ENCODE measurements at regions not wholly inside any gene's neighbourhood (a gene's known extent, or its start where the extent isn't known, plus 50 kb on each side); places are given as distances from the start of the nearest gene placed in this dataset.
"Not testable (repeated sequence)": the region's sequence is repeated elsewhere in the genome, so short reads cannot be mapped to it uniquely, and the experiment has no call there.

DNA sequence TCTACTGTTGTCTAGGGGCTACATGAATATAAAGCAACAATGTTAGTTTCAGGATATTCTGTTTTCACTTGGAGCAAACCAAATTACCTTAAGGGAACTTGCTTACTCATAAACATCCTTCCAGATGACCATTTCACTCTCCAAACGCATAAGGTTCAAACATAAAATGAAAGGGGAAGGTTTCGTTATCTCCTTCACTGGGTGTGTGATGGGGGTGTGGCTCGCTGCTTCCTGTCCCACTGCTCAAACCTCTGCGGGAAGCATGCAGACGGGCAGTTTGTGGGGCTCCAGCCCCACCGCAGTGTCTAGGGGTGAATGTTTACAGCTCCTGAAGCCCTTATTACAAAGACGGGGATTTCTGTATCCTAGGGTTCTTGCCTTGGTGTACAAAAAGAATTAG lies 1310.9 kb upstream of the TMEFF2 start:
- DNase-seq: no peak

DNA sequence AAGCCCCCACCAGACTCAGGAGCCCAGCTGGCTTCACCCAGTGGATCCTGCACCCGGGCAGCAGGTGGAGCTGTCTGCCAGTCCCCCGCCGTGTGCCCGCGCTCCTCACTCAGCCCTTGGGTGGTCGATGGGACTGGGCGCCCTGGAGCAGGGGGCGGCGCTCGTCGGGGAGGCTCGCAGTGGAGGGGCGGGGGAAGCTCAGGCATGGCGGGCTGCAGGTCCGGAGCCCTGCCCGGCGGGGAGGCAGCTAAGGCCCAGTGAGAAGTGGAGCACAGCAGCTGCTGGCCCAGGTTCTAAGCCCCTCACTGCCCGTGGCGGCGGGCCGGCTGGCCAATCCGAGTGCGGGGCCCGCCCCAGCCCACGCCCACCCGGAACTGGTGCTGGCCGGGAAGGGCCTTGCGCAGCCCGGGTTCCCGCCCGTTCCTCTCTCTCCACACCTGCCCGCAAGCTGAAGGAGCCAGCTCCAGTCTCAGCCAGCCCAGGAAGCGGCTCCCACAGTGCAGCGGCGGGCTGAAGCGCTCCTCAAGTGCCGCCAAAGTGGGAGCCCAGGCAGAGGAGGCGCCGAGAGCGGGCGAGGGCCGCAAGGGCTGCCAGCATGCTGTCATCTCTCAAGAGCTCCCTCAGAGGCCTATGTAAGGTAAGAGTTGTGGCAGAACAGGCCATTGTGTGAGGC lies 1307.8 kb upstream of the TMEFF2 start:
- no peak for DNase-seq

DNA sequence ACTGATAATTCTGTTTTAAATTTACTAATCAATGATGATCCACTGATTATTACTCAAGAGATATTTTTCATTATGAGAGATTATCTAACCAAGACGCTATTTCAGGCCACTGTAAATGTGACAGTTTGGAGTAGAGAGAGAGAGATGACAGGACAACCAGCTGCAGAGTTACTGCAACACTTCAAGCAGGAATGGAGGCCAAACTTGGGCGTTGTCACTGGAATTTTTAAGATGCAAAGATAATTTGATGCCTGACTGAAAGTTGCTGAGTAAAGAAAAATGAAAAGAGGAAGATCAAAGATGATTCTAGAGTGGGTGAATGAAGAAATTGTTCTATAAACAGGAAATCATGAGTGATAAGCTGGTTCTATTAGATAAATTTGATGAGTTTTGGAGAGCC lies 1302.1 kb upstream of the TMEFF2 start:
- DNase-seq: no peak

DNA sequence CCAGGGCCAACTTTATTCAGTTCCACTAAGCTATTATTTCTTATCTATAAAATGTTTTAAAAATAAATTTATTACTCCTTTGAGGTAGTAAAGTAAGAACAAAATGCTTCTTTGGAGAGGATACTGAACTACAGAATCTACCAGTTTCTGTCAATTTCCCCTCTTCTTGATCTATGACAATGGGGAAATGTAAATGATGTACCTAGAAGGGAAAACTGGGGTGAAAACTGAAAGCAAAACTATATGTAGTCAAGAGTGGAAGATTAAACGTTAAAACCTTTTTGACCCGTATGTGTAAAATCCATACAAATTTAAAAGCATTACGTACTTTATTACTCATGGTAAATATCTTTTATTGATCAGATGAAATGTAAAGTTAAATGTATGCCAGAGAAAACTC lies 1287.8 kb upstream of the TMEFF2 start:
- DNase-seq: no peak

DNA sequence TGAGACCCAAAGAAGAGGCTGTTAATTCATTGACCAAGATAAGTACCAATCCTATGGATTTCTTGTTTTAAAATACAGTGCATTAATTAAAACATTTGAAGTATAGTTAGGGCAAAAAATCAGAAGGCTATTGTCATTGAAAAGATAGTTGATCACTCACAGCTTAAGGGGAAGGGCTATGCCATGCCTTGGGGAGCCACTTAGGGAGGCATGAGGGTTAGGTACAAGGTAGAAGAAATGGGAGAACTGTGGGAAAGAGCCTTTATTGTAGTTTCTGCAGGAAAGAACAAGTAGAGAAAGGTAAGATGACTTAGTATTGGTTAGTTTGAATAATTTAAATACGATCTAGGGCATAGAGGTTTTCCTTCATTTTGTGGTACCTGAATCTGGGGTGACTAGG lies 1285.5 kb upstream of the TMEFF2 start:
- DNase-seq: no peak

DNA sequence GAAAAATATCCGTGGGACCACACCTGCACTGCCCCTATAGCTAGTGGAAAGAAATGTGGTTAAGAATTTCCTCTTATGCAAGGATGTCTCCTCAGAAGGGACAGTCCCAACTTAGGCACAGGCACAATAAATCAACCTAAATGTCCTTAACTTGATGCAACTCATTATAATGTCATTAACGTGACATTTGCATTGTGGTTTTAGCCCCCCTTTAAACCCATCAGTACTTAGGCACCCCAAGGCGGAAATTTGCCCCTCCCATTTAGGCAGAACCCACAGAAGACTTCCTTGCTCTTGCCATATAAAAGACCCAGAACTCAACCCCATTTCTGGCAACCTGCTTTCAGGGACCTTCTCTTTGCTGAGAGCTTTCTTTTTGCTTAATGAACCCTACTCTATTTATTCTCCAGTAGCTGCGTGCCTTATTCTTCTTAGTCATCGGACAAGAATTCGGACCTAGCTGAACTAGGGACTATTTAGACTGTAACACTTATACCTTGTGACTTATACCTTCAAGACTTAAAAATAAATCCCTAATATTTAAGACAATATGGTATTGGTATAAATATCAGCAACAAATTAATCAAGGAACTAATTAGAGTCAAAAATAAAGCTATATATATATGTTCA lies 1281.6 kb upstream of the TMEFF2 start:
- DNase-seq: no peak

DNA sequence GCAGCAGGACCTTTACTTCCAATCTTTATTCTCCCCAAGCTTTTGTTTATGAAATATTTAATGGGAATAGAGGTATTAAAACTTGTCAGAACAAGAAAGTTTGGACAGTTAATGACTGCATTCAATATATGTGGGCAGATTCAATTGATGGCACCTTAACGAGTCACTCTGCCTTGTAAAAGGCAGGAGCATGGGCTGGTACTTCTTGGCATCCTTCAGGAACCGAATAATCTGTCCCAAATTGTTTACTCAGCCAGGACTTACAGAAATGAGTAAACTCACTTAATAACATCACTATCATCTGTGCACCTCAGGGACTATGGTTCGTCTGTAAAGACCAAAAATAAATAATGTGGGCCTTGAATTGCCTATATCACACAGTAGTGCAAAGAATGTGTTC lies 1280.3 kb upstream of the TMEFF2 start:
- DNase-seq: no peak

DNA sequence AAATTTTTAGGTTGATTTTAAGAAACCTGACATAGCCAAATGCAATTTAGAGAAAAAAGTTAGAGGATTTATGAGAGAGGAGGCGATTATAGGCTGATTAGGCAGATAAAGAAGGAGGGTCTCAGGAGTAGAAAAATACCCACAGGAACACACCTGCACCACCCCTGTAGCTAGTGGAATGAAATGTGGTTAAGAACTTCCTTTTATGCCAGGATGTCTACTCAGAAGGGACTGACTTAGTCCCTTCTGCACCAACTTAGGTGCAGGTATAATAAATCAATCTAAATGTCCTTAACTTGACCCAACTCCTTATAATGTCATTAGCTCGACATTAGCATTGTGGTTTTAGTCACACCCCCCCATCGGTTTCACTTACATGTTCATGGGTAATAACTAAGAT lies 1274.5 kb upstream of the TMEFF2 start:
- DNase-seq: no peak

DNA sequence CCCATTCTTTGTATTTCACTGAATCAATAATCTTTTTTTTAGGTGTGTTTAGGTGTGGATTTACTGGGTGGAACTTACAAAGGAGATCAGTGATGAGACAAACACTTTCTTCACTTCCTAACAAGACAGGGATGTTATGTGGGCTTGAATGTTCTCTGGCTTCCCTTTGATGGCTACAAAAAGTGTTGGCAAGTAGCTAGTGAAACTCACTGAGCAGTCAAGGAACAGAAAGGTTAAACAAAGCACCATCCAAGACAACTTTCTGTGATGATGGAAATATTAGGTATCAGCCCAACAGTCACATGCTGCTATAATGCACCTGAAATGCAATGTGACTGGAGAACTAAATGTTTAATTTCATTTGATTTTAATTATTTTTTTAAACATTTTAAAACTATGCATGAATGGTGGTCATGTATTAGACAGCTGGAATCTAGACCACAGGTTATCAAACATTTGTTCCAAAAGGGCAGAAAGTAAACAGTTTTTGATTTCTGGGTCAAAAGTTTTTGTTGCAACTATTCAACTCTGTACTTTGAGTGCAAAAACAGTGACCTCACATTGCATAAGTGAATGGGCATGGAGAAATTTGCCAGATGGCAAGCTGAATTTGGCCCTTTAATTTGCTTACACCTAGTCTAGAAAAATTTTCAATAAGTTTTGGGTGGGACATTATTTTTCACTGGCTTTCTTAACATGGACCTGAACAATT lies 1272.7 kb upstream of the TMEFF2 start:
- no peak for DNase-seq

DNA sequence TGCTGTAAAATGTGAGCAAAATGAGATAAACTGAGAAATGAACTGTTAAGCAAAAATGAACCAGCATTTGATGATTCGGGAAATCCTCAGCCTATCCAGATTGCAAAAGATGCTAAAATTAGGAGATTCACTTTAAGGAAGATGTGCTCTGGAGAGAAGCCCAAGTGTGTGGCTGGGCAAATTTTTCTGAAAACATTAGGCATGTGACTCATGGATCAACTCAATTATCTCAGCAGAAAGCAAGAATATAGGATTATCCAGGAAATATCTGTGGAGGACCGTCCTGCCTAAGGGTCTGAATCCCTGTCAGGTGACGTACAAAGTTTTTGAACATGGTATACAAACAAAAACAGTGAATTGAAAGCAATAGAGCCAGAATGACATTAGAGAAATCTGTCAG lies 1268.3 kb upstream of the TMEFF2 start:
- DNase-seq: no peak

DNA sequence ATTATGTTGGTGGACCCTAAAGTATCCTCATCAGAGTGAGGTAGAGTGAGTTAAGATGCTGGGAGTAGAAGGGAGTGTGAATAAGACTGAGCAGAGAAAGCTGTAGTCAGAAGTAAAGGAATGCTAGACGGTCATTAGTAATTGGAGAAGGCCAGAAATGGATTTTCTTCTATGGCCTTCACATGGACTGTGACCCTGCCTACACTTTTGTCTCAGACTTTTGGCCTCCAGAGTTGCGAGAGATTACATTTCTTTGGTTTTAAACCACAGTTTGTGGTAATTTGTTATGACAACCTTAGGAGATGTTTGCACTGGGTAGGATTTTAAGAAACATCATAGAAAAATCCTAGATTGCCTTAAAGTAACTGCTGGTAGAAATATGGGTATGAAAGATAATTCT lies 1267.7 kb upstream of the TMEFF2 start:
- DNase-seq: no peak

DNA sequence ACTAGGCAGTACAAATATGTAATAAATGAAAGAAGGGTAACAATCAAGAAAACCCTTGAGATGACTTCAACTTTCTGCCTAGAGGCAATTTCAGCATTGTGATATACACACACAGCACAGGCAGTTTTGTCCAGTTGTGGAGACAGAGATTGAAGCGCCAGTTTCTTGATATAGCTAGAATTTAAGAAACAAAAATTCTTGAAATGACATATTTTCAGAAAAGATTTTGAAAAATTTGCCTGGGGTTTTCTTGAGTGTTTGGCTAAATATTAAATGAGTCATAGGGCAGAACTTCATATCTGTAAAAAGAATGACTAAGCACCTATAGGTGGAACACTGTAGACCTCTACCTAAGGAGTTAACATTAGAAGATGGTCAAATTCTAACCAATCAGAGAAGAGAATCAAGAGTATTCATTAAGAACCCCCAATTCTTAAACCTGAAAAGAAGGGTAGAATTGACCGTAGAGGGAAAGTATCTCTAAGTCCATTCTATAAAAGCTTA lies 1266.8 kb upstream of the TMEFF2 start:
- no peak for DNase-seq

DNA sequence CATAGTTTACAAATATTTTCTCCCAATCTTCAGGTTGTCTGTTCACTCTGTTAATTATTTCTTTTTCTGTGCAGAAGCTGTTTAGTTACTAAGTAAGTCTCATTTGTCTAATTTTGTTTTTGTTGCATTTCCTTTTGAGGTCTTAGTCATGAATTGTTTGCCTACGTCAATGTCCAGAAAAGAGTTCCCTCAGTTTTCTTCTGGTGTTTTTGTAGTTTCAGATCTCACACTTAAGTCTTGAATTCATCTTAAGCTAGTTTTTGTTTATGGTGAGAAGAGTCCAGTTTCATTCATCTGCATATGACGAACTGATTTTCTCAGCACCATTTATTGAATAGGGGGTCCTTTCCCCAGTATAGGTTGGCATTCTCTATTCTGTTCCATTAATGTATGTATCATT lies 1252.2 kb upstream of the TMEFF2 start:
- no peak for DNase-seq

DNA sequence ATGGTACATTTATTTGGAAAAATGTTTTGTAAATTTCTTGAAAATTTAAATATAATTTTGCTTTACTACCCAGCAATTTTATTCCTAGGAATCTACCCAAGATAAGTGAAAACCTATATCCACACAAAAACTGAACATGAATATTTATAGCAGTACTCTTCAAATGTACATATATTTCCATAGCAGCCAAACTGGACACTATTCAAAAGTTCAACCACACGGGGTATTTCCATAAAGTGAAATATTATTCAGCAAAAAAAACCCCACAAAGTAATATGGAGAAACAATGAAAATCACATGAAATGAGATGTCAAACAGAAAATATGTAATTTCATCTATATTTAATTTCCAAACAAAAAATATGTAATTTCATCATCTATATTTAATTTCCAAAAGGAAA lies 1247.6 kb upstream of the TMEFF2 start:
- no peak for DNase-seq

DNA sequence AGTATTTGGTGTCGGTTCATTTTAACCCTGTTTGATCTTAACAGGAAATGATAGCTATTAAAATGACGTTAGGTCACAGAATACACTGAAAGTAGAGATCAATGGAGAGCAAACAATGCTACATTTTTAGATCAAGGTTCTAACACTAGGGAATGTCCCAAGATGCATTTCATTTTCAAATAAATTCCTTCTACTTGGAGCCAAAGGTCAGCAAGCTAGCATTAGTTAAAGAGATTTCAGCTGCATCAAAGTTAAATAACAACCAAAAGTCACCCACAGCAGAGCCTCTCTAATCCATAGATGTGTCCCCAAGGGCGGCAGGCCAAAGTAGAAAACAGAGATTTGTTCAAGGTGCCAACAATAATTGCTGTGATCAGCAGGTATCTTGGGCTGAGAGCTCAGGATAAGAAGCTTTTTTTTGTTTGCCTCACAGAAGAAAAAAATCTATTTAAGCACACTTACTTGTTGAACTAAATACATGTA lies 1233.6 kb upstream of the TMEFF2 start:
- no peak for DNase-seq

DNA sequence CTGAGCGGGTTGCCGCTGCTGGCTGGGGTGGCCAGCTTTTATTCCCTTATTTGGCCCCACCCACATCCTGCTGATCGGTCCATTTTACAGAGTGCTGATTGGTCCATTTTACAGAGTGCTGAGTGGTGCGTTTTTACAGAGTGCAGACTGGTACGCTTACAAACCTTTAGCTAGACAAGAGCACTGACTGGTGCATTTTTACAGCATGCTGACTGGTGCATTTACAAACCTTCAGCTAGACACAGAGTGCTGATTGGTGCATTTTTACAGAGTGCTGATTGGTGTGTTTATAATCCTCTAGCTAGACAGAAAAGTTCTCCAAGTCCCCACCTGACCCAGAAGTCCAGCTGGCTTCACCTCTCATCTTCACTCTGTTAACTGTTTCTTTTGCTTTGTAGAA lies 1217.6 kb upstream of the TMEFF2 start:
- not testable (repeated sequence) for DNase-seq

DNA sequence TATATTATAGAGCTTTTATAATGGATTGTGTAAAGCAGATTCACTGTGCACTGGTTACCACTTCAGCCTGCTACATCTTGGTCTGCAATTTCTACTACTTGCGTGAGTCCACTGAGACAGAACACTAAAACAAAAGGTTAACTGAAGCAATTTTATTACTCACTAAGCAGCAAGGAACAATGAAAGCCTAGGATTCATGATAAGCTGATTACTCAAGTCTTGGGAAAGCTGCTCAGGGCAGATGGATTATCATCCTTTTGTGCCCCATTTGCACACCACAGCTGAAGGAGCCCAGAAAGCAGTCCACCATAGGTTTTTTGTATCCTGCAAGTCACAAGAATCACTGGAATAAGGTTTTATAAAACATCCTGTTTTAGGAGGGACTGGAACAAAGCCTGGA lies 1215.2 kb upstream of the TMEFF2 start:
- DNase-seq: no peak

DNA sequence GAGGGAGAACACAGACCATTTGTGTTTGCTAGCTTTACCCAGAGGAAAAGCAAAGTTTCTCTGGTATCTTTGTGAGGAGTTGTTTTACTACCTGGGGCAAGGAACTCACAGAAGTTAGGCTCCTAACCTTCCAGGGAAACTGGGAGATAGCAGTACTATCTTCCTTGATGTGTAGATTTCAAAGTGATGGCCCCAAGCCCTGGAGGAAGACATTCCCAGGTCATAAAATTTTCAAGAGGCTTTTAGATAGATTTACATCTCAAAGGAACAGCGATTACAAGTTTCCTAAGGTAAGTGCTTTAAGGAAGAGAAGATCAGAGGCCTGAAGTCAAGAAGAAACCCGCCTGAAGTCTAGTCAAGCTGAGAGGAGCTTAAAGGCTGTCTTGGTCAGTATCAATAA lies 1187.8 kb upstream of the TMEFF2 start:
- no peak for DNase-seq

DNA sequence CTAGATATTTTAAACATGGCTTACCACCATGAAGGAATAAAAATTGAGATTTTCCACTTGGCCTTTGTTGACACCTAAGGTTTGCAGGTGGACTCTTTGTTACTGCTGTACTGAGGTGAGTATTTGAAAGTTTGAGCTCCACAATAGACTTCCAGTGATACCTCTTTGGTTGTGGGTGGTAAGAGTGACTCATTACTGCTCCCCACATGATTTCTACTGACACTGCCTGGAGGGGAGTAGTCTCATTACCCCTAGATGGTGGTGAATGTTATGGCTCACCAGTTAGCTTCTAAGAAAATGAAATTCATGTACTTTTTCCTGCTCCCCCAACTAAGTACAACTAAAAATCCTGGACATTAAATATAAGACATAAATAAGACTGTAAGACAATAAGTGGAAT lies 1183.1 kb upstream of the TMEFF2 start:
- DNase-seq: no peak

DNA sequence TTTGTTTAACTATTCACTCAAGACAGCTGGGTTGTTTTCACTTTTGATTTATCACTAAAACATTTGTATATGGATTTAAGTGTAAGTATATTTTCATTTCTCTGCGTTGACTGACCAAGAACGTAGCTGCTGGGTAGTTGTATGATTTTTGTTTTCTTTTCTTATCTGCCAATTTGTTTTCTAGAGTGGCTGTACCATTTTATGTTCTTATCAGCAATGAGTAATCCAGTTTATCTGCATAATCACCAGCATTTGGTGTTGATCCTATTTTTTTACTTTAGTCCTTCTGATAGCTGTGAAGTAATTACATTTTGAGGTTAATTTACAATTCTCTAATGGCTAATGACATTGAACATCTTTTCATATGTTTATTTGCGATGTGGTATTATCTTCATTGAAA lies 1178.4 kb upstream of the TMEFF2 start:
- no peak for DNase-seq

DNA sequence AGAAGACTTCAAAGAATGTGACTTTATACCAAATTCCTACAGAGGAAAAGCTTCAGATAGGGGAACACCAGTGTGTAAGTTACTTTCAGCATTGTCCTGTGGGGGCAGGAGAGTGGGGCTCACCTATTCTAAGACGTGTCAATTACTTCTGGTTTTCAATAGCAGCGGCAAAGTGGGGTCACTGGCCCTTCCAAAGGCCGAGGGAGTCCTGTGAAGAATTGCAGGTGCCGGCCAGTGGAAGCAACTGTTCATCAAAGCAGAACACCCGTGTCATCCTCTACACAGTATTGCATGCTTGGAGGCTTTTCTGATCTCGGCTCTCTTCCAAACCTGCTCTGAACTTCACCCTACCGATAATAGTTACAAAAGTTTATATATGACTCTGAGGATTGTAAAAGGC lies 1176.5 kb upstream of the TMEFF2 start:
- DNase-seq: no peak

DNA sequence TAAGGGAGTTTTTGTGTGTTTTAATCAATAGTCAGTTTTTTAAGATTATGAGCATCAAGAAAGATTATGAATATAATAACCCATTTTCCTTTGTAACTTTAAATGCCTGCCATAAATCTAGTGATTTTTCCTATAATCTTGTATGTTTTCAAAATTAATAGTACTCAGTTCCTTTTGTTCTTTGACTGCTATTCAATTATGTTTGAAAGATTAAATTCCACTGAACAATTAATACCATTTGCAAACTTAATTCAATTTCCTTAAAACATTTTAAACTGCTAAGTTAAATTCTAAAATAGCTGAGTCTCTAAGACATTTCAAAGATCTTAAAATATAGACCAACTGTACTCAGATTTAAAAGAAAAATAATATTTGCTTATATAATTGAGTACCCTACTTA lies 1173.9 kb upstream of the TMEFF2 start:
- no peak for DNase-seq

DNA sequence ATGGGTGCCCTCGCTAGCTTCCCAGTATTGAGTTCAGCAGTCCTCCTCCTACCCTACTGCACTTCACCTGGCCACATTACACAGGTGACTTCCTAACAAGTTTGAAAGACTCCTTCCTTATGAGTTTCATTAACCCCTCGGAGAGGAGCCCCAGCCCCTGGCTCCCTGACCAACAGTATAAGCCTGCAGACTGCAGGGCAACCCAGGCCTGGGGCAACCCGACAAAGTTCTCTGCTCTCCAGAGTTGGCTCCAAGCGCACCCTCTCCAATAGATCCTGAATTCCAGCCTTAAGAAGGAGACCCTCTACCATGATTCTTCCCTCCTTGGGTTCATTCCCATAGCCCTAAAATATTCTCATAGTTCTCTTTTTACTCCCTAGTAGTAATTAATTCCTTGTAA lies 1162.8 kb upstream of the TMEFF2 start:
- no peak for DNase-seq

DNA sequence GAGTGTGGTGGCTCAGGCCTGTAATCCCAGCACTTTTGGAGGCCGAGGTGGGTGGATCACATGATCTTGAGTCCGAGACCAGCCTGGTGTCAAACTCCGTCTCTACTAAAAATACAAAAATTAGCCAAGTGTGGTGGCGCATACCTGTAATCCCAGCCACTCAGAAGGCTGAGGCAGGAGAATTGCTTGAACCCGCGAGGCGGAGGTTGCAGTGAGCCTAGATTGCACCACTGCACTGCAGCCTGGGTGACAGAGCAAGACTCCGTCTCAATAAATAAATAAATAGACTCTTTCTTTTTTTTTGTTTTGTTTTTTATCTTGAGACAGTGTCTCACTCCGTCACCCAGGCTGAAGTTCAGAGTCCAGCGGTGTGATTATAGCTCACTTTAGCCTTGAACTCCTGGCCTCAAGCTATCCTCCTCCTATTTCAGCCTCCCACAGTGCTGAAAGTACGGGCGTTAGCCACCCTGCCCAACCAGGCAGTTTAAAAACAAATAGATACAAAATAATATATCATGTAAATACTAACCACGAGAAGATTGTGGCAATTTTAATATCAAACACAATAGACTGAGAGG lies 1158.0 kb upstream of the TMEFF2 start:
- not testable (repeated sequence) for DNase-seq

Data from activated CD4-positive, alpha-beta T cell treated with anti-CD3 and anti-CD28 coated beads for 1 hour (primary cell).